Keratinocyte (primary cell): ENCODE measurements at regions not wholly inside any gene's neighbourhood (a gene's known extent, or its start where the extent isn't known, plus 50 kb on each side); places are given as distances from the start of the nearest gene placed in this dataset.

ENCODE experiments used
- DNase-seq: peaks from one replicate; pipeline ENCODE4 v3.0.0-alpha.2; 2011; ENCODE audit warnings: low read depth, missing footprints, low spot score
- FAIRE-seq: peaks from 2 replicates; lab custom pipeline; 2011; peaks lifted over from hg19 to GRCh38; lab: Jason Lieb, UNC
- H2AFZ ChIP-seq: 2 replicates; pipeline ENCODE4 v1.6.0; 2012; ENCODE audit warnings: low read length, control low read depth, inconsistent platforms; ENCODE audit not compliant: control insufficient read depth
- H3K27ac ChIP-seq: 2 replicates; pipeline ENCODE4 v1.5.1; 2011; ENCODE audit warnings: low read length; ENCODE audit not compliant: control insufficient read depth, insufficient read depth
- H3K27me3 ChIP-seq: 3 replicates; pipeline ENCODE4 v1.6.0; 2011; ENCODE audit warnings: low read length; ENCODE audit not compliant: control insufficient read depth, insufficient read depth; ENCODE audit errors: extremely low read depth
- H3K36me3 ChIP-seq, 2 experiments: 2 replicates in 1 of 2; 3 replicates in 1 of 2; pipeline ENCODE4 v1.5.1; 2011; ENCODE audit warnings: low read length in 2 of 2, mild to moderate bottlenecking in 1 of 2; ENCODE audit not compliant: control insufficient read depth in 2 of 2, insufficient read depth in 2 of 2; ENCODE audit errors: extremely low read depth in 1 of 2
- H3K4me1 ChIP-seq: 3 replicates; pipeline ENCODE4 v1.5.1; 2011; ENCODE audit warnings: low read length; ENCODE audit not compliant: control insufficient read depth, insufficient read depth; ENCODE audit errors: extremely low read depth
- H3K4me2 ChIP-seq: 3 replicates; pipeline ENCODE4 v1.6.0; 2011; ENCODE audit warnings: low read depth, low read length; ENCODE audit not compliant: control insufficient read depth, insufficient read depth; ENCODE audit errors: extremely low read depth
- H3K4me3 ChIP-seq, 3 experiments: fragments of 200-600 bp in 1 of 3; sonication (generic) in 1 of 3; 2 replicates in 2 of 3; 3 replicates in 1 of 3; pipeline ENCODE4 v1.5.1; 2011 to 2016; ENCODE audit warnings: low read length in 3 of 3, mild to moderate bottlenecking in 3 of 3, control low read depth in 2 of 3, inconsistent platforms in 1 of 3, low read depth in 1 of 3, mixed read lengths in 1 of 3, mixed run types in 1 of 3, moderate library complexity in 1 of 3; ENCODE audit not compliant: control insufficient read depth in 2 of 3, insufficient read depth in 2 of 3; ENCODE audit errors: extremely low read depth in 1 of 3
- H3K79me2 ChIP-seq: 2 replicates; pipeline ENCODE4 v1.6.0; 2012; ENCODE audit warnings: low read length; ENCODE audit not compliant: control insufficient read depth, insufficient read depth
- H3K9ac ChIP-seq: 3 replicates; pipeline ENCODE4 v1.6.0; 2011; ENCODE audit warnings: low read length; ENCODE audit not compliant: control insufficient read depth, insufficient read depth; ENCODE audit errors: extremely low read depth
- H3K9me1 ChIP-seq: 3 replicates; pipeline ENCODE4 v1.6.0; 2011; ENCODE audit warnings: low read length; ENCODE audit not compliant: control insufficient read depth, insufficient read depth; ENCODE audit errors: extremely low read depth
- H3K9me3 ChIP-seq: 2 replicates; pipeline ENCODE4 v1.5.1; 2012; ENCODE audit warnings: low read depth, low read length; ENCODE audit not compliant: control insufficient read depth
- H4K20me1 ChIP-seq: 3 replicates; pipeline ENCODE4 v1.6.0; 2011; ENCODE audit warnings: low read length; ENCODE audit not compliant: control insufficient read depth, insufficient read depth; ENCODE audit errors: extremely low read depth
- CTCF ChIP-seq, 3 experiments: IDR thresholded peaks in 1 of 3; conservative IDR thresholded peaks in 1 of 3; optimal IDR thresholded peaks in 1 of 3; 2 replicates in 2 of 3; 3 replicates in 1 of 3; pipeline versions ENCODE3 to v1.5.1; 2011; ENCODE audit warnings: low read length in 3 of 3, mild to moderate bottlenecking in 3 of 3, moderate library complexity in 2 of 3, control low read depth in 1 of 3, inconsistent platforms in 1 of 3; ENCODE audit not compliant: insufficient read depth in 2 of 3; ENCODE audit errors: extremely low read depth in 1 of 3
- EZH2 ChIP-seq: IDR thresholded peaks from one replicate; pipeline ENCODE4 v1.6.1; 2012; ENCODE audit warnings: inconsistent platforms, mild to moderate bottlenecking, low read length, moderate library complexity
- dilution Hi-C: fragments of 300-500 bp; cut with MboI; formaldehyde crosslinking; loops from one replicate; pipeline ENCODE4 v1.7.0; 2020; ENCODE audit warnings: low sequenced_read_pairs; ENCODE audit not compliant: extremely low pct_ligation_motif_present

GRCh38 chr12:128073937-128074336 is 193.0 kb upstream of the TMEM132C start:
- no peak for FAIRE-seq

GRCh38 chr12:128075332-128075731 is 191.6 kb upstream of the TMEM132C start:
- no peak overlapping the region for H3K9ac ChIP-seq
- TF ChIP-seq EZH2 (no peak), CTCF (optimal IDR thresholded peaks at IDR 0.05 in 1 of 3, IDR thresholded peaks at IDR 0.05 in 1 of 3, conservative IDR thresholded peaks at IDR 0.05 in 1 of 3; ENCODE audit: extremely low read depth in 1 of 3, insufficient read depth in 2 of 3, low read length in 3 of 3) (no peak)
- no peaks in the 10 kb centered on the region for H3K4me1 ChIP-seq
- no peaks in the 10 kb centered on the region for H4K20me1 ChIP-seq
- H3K27me3 ChIP-seq: no peaks in the 10 kb centered on the region
- H3K9me3 ChIP-seq: no peaks in the 10 kb centered on the region
- no peak for DNase-seq
- FAIRE-seq: no peak
- no peak overlapping the region for H3K27ac ChIP-seq
- H2AFZ ChIP-seq: no peak overlapping the region
- H3K36me3 ChIP-seq: no peaks in the 10 kb centered on the region
- H3K4me3 ChIP-seq: no peak overlapping the region
- H3K9me1 ChIP-seq: no peaks in the 10 kb centered on the region
- H3K79me2 ChIP-seq: no peaks in the 10 kb centered on the region
- no peak overlapping the region for H3K4me2 ChIP-seq
- dilution Hi-C loops: no loop called here

More at GRCh38 chr12:128073937-128074336, 193.0 kb upstream of the TMEM132C start:
- Histone ChIP-seq H3K9me3 (no peaks in the 10 kb centered on the region), H3K27ac (no peak overlapping the region), H2AFZ (no peak overlapping the region), H3K4me2 (no peak overlapping the region), H3K9ac (no peak overlapping the region), H3K36me3 (no peaks in the 10 kb centered on the region), H3K4me1 (no peaks in the 10 kb centered on the region), H4K20me1 (no peaks in the 10 kb centered on the region), H3K79me2 (no peaks in the 10 kb centered on the region), H3K4me3 (no peak overlapping the region), H3K27me3 (no peaks in the 10 kb centered on the region), H3K9me1 (no peaks in the 10 kb centered on the region)
- no peak for DNase-seq
- dilution Hi-C loops: no loop called here
- no peak for TF ChIP-seq CTCF (optimal IDR thresholded peaks at IDR 0.05 in 1 of 3, IDR thresholded peaks at IDR 0.05 in 1 of 3, conservative IDR thresholded peaks at IDR 0.05 in 1 of 3; ENCODE audit: extremely low read depth in 1 of 3, insufficient read depth in 2 of 3, low read length in 3 of 3)
- no peak for TF ChIP-seq EZH2
